ENCODE measurements at regions not wholly inside any gene's neighbourhood (a gene's known extent, or its start where the extent isn't known, plus 50 kb on each side); places are given as distances from the start of the nearest gene placed in this dataset.

DNA sequence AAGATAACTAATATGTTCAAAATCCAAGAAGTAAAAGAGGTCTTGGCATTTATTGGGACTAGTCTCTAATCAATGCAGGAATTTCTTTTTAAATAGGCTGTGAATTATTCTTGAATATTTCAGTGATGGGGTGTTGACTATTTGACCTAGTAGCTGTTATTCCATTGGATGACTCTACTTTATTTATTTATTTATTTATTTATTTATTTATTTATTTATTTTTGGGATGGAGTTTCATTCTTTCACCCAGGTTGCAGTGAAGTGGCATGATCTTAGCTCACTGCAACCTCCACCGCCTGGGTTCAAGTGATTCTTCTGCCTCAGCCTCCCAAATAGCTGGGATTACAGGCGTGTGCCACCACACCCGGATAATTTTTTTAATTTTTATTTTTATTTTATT, 1227.8 kb downstream of the ZPLD1 start:
- H3K4me2 ChIP-seq (ENCODE audit: control insufficient read depth, insufficient read depth): no peak overlapping the region
- H3K36me3 ChIP-seq (ENCODE audit: control insufficient read depth in 2 of 2, insufficient read depth in 2 of 2, low read length in 1 of 2): no peaks in the 10 kb centered on the region
- BruUV-seq (replicated peaks): no TSS peak
- TF ChIP-seq ATF7 (IDR thresholded peaks at IDR 0.05; ENCODE audit: low read depth) (no peak), USF1 (IDR thresholded peaks at IDR 0.05; ENCODE audit: borderline replicate concordance, extremely low read length, insufficient read depth, low read depth, low read length) (no peak), RELA (IDR thresholded peaks at IDR 0.05; ENCODE audit: borderline replicate concordance, partially characterized antibody) (no peak), SMARCA5 (IDR thresholded peaks at IDR 0.05) (no peak), SUPT20H (IDR thresholded peaks at IDR 0.05; ENCODE audit: borderline replicate concordance, control insufficient read depth, low read depth, low read length) (no peak), CBX3 (IDR thresholded peaks at IDR 0.05; ENCODE audit: borderline replicate concordance, low read depth) (no peak), EP300 (IDR thresholded peaks at IDR 0.05; ENCODE audit: borderline replicate concordance in 1 of 2, control insufficient read depth in 1 of 2, low read depth in 2 of 2, low read length in 2 of 2) (no peak)
- TF ChIP-seq, protein P1, sequence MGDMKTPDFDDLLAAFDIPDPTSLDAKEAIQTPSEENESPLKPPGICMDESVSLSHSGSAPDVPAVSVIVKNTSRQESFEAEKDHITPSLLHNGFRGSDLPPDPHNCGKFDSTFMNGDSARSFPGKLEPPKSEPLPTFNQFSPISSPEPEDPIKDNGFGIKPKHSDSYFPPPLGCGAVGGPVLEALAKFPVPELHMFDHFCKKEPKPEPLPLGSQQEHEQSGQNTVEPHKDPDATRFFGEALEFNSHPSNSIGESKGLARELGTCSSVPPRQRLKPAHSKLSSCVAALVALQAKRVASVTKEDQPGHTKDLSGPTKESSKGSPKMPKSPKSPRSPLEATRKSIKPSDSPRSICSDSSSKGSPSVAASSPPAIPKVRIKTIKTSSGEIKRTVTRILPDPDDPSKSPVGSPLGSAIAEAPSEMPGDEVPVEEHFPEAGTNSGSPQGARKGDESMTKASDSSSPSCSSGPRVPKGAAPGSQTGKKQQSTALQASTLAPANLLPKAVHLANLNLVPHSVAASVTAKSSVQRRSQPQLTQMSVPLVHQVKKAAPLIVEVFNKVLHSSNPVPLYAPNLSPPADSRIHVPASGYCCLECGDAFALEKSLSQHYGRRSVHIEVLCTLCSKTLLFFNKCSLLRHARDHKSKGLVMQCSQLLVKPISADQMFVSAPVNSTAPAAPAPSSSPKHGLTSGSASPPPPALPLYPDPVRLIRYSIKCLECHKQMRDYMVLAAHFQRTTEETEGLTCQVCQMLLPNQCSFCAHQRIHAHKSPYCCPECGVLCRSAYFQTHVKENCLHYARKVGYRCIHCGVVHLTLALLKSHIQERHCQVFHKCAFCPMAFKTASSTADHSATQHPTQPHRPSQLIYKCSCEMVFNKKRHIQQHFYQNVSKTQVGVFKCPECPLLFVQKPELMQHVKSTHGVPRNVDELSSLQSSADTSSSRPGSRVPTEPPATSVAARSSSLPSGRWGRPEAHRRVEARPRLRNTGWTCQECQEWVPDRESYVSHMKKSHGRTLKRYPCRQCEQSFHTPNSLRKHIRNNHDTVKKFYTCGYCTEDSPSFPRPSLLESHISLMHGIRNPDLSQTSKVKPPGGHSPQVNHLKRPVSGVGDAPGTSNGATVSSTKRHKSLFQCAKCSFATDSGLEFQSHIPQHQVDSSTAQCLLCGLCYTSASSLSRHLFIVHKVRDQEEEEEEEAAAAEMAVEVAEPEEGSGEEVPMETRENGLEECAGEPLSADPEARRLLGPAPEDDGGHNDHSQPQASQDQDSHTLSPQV (IDR thresholded peaks at IDR 0.05): no peak
- no peaks in the 10 kb centered on the region; the same call in 2 of the 3 replicates for H3K9me3 ChIP-seq (replicated peaks; ENCODE audit: control insufficient read depth, insufficient read depth, low read length)
- FAIRE-seq (no peak), DNase-seq (ENCODE audit: low read depth, low spot score) (no peak), ATAC-seq (no peak)
- ChIA-PET RAD21 (ENCODE audit: unreplicated experiment) (no interaction called here), CTCF (interaction anchor here (1.2 to 1.6 kb wide), 2 partner anchors 8 to 12 kb away, joined by 3 to 4 read pairs; no protein-coding TSS in a partner anchor), SMC1A (ENCODE audit: uncharacterized antibody, unreplicated experiment) (interaction anchor here (1.6 kb wide), 1 partner anchor 10 kb away, joined by 7 read pairs; no protein-coding TSS in a partner anchor), POLR2A (no interaction called here)
- no peaks in the 10 kb centered on the region for H3K4me1 ChIP-seq (ENCODE audit: control insufficient read depth, insufficient read depth, low read length)
- 56% methylated on average over 3 of the region's 3 CpGs for WGBS (ENCODE audit: insufficient coverage, insufficient replicate concordance, low lambda C conversion rate, missing lambda C conversion rate)
- no peak overlapping the region for H3K9ac ChIP-seq (ENCODE audit: control insufficient read depth, insufficient read depth, low read length)
- H3K27me3 ChIP-seq (replicated peaks in 1 of 2; ENCODE audit: control insufficient read depth in 2 of 2, insufficient read depth in 2 of 2, low read length in 1 of 2): no peaks in the 10 kb centered on the region
- no peaks in the 10 kb centered on the region for H4K20me1 ChIP-seq (ENCODE audit: control insufficient read depth, insufficient read depth)
- in situ Hi-C loops (cut with MboI) (no loop called here), intact Hi-C loops (cut with micrococcal nuclease; ENCODE audit: unreplicated experiment) (no loop called here)
- H3K79me2 ChIP-seq (ENCODE audit: control insufficient read depth, insufficient read depth, low read length): no peaks in the 10 kb centered on the region
- no peak overlapping the region for H2AFZ ChIP-seq (ENCODE audit: control insufficient read depth, low read depth, low read length)
- H3K27ac ChIP-seq (ENCODE audit: control insufficient read depth, insufficient read depth): no peak overlapping the region
- H3K4me3 ChIP-seq: no peak overlapping the region
